ENCODE measurements at regions not wholly inside any gene's neighbourhood (a gene's known extent, or its start where the extent isn't known, plus 50 kb on each side); places are given as distances from the start of the nearest gene placed in this dataset.

- no peak for DNase-seq (ENCODE audit: low read depth)
These were observed 56.0 kb upstream of the CD53 start for GRCh38 chr1:110816945-110817344.

GRCh38 chr1:110811529-110811928 is 61.4 kb upstream of the CD53 start:
- DNase-seq (ENCODE audit: low read depth) = no peak

- DNase-seq (ENCODE audit: low read depth) = peak; percentile 3
These were observed 72.9 kb upstream of the CD53 start for GRCh38 chr1:110800079-110800478.

- peak; percentile 4 for DNase-seq (ENCODE audit: low read depth)
These were observed 74.2 kb upstream of the CD53 start for GRCh38 chr1:110798691-110799256.

- no peak for DNase-seq (ENCODE audit: low read depth)
These were observed 84.3 kb upstream of the CD53 start for GRCh38 chr1:110788673-110789072.

GRCh38 chr1:110787328-110788071 is 85.4 kb upstream of the CD53 start:
- no peak for DNase-seq (ENCODE audit: low read depth)

GRCh38 chr1:110786802-110787327 is 86.1 kb upstream of the CD53 start:
- DNase-seq (ENCODE audit: low read depth) = no peak

GRCh38 chr1:110785612-110786011 is 87.3 kb upstream of the CD53 start:
- no peak for DNase-seq (ENCODE audit: low read depth)

- no peak for DNase-seq (ENCODE audit: low read depth)
These were observed 87.9 kb upstream of the CD53 start for GRCh38 chr1:110785055-110785454.

GRCh38 chr1:110783292-110783918 is 89.5 kb upstream of the CD53 start:
- DNase-seq (ENCODE audit: low read depth) = peak; percentile 53

- DNase-seq (ENCODE audit: low read depth) = no peak
These were observed 91.4 kb upstream of the CD53 start for GRCh38 chr1:110781525-110781924.

- DNase-seq (ENCODE audit: low read depth) = peak; percentile 66
These were observed 92.1 kb upstream of the CD53 start for GRCh38 chr1:110780600-110781484.

- DNase-seq (ENCODE audit: low read depth) = no peak
These were observed 93.3 kb upstream of the CD53 start for GRCh38 chr1:110779636-110780035.

GRCh38 chr1:110778821-110779220 is 94.1 kb upstream of the CD53 start:
- DNase-seq (ENCODE audit: low read depth) = no peak

- DNase-seq (ENCODE audit: low read depth) = no peak
These were observed 95.7 kb upstream of the CD53 start for GRCh38 chr1:110777228-110777627.

GRCh38 chr1:110774398-110774797 is 98.5 kb upstream of the CD53 start:
- DNase-seq (ENCODE audit: low read depth) = no peak

- DNase-seq (ENCODE audit: low read depth) = no peak
These were observed 99.1 kb upstream of the KCNA3 start for GRCh38 chr1:110773813-110774212.

- no peak for DNase-seq (ENCODE audit: low read depth)
These were observed 96.7 kb upstream of the KCNA3 start for GRCh38 chr1:110771245-110772022.

GRCh38 chr1:110770832-110771231 is 96.1 kb upstream of the KCNA3 start:
- DNase-seq (ENCODE audit: low read depth) = no peak

- no peak for DNase-seq (ENCODE audit: low read depth)
These were observed 93.9 kb upstream of the KCNA3 start for GRCh38 chr1:110768605-110769004.

GRCh38 chr1:110766336-110766647 is 91.6 kb upstream of the KCNA3 start:
- no peak for DNase-seq (ENCODE audit: low read depth)
